22Rv1 (cell line): ENCODE measurements at regions not wholly inside any gene's neighbourhood (a gene's known extent, or its start where the extent isn't known, plus 50 kb on each side); places are given as distances from the start of the nearest gene placed in this dataset.

Source experiments
- CTCF ChIP-seq: fragments of 450-650 bp; IDR thresholded peaks from 2 replicates; pipeline ENCODE4 v1.5.1; 2017; ENCODE audit warnings: mild to moderate bottlenecking
- ZFX ChIP-seq: fragments of 450-650 bp; IDR thresholded peaks from 2 replicates; pipeline ENCODE4 v1.6.1; 2017; ENCODE audit warnings: antibody characterized with exemption, borderline replicate concordance

GRCh38 chr13:105008604-105009003, 1526.9 kb downstream of the EFNB2 start:
- no peak for TF ChIP-seq CTCF
- TF ChIP-seq ZFX = no peak
